Activated naive CD8-positive, alpha-beta T cell (primary cell): ENCODE measurements at regions not wholly inside any gene's neighbourhood (a gene's known extent, or its start where the extent isn't known, plus 50 kb on each side); places are given as distances from the start of the nearest gene placed in this dataset.

Source experiments
- H3K27ac Mint-ChIP-seq: one replicate; pipeline ENCODE4 v1.8.0; 2021; ENCODE audit warnings: mixed read lengths
- H3K27me3 Mint-ChIP-seq: one replicate; pipeline ENCODE4 v1.8.0; 2021; ENCODE audit warnings: mixed read lengths
- H3K36me3 Mint-ChIP-seq: one replicate; pipeline ENCODE4 v1.8.0; 2021; ENCODE audit warnings: mixed read lengths
- H3K4me1 Mint-ChIP-seq: one replicate; pipeline ENCODE4 v1.8.0; 2021; ENCODE audit warnings: low read depth, mixed read lengths
- H3K4me3 Mint-ChIP-seq: one replicate; pipeline ENCODE4 v1.8.0; 2021; ENCODE audit warnings: mild to moderate bottlenecking, mixed read lengths
- H3K9me3 Mint-ChIP-seq: one replicate; pipeline ENCODE4 v1.8.0; 2021; ENCODE audit warnings: low read depth, mixed read lengths

DNA sequence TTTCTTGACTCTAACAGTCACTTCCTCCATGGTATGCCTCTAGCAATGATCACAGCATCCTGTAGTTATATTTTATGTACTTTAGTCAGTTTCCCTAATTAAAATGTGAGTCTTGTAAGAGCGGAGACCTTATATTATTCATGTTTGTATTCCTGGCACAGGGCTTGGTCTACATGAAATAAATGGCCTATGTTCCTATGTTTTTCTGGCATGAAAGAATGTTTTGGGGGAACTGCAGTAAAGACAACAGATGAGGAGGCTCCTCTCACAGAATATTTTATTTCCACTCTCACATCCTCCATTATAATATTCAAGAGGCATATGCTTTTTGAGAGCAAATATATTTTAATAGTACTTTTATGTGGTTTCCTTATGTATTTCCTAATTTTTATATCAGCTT lies 429.8 kb upstream of the PDE3A start:
- Mint-ChIP-seq H3K4me3 (no peak overlapping the region), H3K4me1 (no peaks in the 10 kb centered on the region), H3K27me3 (peaks cover 2% of the 10 kb centered on the region), H3K9me3 (no peaks in the 10 kb centered on the region), H3K27ac (no peak overlapping the region), H3K36me3 (no peaks in the 10 kb centered on the region)

DNA sequence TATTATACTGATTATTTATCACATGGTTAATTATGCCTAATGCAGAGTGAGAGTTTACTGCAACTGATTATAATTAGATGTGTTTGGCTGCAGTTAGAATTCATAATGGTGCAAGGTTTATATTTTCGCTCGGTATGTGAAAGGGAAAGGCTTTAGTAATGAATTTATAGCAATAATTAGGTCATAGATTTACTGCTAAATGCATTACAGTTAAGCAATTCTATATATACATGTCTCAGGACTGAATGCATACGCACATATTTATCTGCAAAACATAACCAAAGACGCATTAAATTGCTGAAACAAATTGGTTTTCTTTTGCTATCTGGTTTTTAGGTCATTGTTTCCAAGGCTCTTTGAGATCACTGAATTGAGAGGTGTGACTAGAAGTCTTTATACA lies 428.1 kb upstream of the PDE3A start:
- Mint-ChIP-seq H3K9me3 (no peaks in the 10 kb centered on the region), H3K27ac (no peak overlapping the region), H3K4me3 (no peak overlapping the region), H3K27me3 (peaks cover 2% of the 10 kb centered on the region), H3K36me3 (no peaks in the 10 kb centered on the region), H3K4me1 (no peaks in the 10 kb centered on the region)

DNA sequence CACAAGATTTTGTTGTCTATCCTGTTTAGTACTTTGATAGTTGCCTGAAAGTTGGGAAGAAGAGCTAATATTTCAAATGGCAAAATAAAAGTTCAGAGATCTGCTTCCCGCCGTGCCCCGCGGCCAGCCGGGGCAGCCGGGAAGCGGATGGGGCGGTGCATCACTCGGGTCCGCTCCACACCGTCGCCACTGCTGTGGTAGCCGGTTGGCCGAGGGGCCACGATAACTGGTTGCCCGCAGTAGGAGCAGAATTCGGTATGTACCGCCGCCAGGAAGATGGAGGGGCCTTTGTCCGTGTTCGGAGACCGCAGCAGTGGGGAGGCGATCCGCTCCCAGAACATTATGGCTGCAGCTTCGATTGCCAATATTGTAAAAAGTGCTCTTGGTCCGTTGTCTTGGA lies 427.2 kb upstream of the PDE3A start:
- no peaks in the 10 kb centered on the region for H3K4me1 Mint-ChIP-seq
- H3K27me3 Mint-ChIP-seq: no peaks in the 10 kb centered on the region
- no peaks in the 10 kb centered on the region for H3K9me3 Mint-ChIP-seq
- no peaks in the 10 kb centered on the region for H3K36me3 Mint-ChIP-seq
- no peak overlapping the region for H3K27ac Mint-ChIP-seq
- no peak overlapping the region for H3K4me3 Mint-ChIP-seq

DNA sequence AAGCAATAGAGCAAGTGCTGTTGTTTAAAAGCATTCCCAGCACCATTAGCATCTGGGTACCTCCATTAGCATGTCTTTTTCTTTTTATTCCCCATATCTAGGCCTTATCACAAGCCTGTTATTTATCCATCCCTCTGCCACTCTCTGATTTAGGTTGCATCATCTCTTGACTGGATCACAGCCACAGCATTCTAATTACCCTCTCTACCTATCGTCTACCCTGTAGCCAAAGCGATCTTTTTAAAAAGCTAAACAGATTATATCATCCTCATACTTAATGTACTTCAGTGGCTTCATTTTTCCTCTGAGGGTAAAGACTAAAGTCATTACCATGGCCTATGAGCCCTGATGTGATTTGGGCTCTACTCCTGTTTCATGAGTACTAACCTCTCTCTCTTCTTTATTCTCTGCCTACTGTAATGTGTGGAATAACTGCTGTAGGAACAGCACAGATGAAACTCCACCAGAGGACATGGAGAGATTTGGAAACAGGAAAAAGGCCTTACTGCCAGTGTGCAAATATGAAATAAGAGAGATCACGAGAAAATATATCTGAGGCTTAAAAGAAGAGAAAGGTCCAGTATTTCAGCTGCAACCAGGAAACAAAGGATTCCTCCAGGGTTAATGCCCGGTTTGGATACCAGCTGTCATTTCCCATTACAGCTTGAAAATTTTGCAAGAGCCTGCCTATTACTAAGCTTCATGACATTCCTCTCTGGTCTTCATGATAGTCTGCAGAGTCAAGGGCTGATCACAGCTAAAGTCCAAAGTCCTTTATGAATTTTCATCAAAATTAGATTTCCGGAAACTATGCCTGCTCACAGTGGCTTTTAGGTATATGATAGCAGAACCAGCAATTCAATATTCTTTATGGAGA lies 422.5 kb upstream of the PDE3A start:
- Mint-ChIP-seq H3K36me3 (no peaks in the 10 kb centered on the region), H3K4me3 (no peak overlapping the region), H3K4me1 (no peaks in the 10 kb centered on the region), H3K27me3 (no peaks in the 10 kb centered on the region), H3K9me3 (peaks cover 10% of the 10 kb centered on the region), H3K27ac (no peak overlapping the region)

DNA sequence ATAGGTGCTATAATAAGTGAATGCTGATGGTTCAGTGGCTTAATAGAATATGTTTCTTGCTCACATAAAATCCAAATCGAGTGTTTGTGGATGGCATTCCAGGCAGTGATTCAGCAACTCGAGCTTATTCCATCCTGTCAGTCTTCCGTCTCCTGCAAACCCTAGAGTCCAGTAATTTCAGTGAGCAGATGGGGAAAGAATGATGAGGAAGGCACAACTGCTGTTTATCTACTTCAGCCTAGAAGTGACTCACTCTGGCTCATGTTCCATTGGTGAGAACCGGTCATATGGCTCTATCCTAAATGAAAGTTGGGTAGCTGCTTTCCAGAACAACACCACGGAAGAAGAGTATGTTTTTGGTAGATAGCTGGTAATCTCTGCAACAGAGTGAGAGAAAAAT lies 421.8 kb upstream of the PDE3A start:
- no peak overlapping the region for H3K27ac Mint-ChIP-seq
- no peaks in the 10 kb centered on the region for H3K27me3 Mint-ChIP-seq
- peaks cover 10% of the 10 kb centered on the region for H3K9me3 Mint-ChIP-seq
- no peaks in the 10 kb centered on the region for H3K36me3 Mint-ChIP-seq
- H3K4me1 Mint-ChIP-seq: no peaks in the 10 kb centered on the region
- H3K4me3 Mint-ChIP-seq: no peak overlapping the region

DNA sequence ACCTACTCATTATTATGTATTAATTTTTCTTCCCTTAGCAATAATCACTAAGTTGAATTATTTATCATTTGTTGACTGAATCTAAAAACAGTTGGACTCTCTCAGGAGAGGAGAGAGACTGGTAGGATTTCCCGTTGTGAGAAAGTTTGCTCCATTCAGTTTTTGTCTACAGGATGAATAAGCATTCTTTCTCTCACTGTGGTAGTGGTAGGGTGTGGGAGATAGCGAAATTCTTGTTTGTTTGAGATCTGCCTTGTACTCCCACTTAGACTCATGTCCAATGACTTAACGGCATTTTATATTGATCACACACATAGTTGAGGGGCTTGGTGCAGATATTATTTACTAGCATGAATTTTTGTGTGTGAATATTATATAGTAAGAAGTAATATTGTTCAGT lies 421.0 kb upstream of the PDE3A start:
- H3K9me3 Mint-ChIP-seq: peaks cover 10% of the 10 kb centered on the region
- no peaks in the 10 kb centered on the region for H3K36me3 Mint-ChIP-seq
- H3K27me3 Mint-ChIP-seq: no peaks in the 10 kb centered on the region
- H3K4me3 Mint-ChIP-seq: no peak overlapping the region
- H3K4me1 Mint-ChIP-seq: no peaks in the 10 kb centered on the region
- H3K27ac Mint-ChIP-seq: no peak overlapping the region

DNA sequence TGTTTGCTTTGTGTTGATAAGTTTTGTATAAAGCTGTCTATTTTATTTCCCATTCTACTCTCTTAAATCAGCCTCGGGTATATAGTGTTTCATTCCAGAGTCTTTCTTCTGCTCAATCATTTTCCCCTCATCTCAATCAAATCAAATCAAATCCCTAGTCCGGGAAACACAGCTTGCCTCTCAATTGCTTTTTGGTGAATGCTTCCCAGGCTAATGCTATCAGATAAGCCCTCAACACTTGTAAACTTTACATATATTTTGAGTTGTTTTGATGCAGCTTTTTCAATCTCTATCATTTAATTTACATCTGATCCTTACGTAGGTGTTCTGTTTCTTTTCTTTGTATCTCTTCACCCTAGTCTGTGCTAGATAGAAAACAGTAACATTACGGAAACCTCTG lies 416.7 kb upstream of the PDE3A start:
- H3K4me1 Mint-ChIP-seq: no peaks in the 10 kb centered on the region
- no peak overlapping the region for H3K4me3 Mint-ChIP-seq
- H3K27me3 Mint-ChIP-seq: no peaks in the 10 kb centered on the region
- no peak overlapping the region for H3K27ac Mint-ChIP-seq
- H3K36me3 Mint-ChIP-seq: no peaks in the 10 kb centered on the region
- H3K9me3 Mint-ChIP-seq: peaks cover 10% of the 10 kb centered on the region

DNA sequence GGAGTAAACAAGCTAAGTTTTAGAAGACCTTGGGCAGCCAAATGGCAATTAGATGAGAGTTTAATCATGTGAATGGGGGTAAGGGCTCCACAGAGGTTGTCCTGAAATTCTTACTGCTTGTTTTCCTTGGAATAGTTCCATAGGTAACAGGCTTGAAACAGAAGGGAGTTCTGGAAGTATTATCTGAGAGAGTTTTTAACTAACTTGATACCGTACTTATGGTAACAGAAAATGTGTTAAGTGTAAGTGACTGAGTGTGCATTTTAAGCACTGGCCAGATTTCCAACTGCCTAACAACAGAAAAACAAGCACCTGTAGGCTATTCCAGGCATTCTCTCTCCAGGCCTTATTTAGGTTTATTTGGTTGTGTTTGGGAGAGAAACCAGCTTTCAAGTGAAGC lies 414.6 kb upstream of the PDE3A start:
- H3K36me3 Mint-ChIP-seq: no peaks in the 10 kb centered on the region
- H3K27me3 Mint-ChIP-seq: no peaks in the 10 kb centered on the region
- peaks cover 8% of the 10 kb centered on the region for H3K9me3 Mint-ChIP-seq
- H3K4me3 Mint-ChIP-seq: no peak overlapping the region
- H3K27ac Mint-ChIP-seq: no peak overlapping the region
- no peaks in the 10 kb centered on the region for H3K4me1 Mint-ChIP-seq

DNA sequence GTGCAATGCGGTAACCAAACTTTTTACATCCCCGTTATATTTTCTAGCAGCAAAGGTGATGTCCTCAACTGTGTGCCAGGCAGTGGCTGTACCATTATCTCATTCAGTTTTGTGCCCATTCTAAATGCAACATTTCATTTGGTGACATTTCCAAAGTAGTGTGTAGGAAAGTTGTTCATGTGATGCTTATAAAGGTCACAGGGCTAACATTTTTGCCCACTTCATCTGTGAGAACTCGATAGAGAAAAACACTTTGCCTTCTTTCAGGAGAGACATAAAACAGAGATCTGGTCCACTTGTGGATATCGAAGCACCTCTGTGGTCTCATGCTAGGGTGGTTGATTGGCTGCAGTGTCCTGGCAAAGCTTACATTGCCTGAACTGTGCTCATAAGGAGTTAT lies 414.2 kb upstream of the PDE3A start:
- Mint-ChIP-seq H3K4me3 (no peak overlapping the region), H3K4me1 (no peaks in the 10 kb centered on the region), H3K36me3 (no peaks in the 10 kb centered on the region), H3K9me3 (peaks cover 5% of the 10 kb centered on the region), H3K27ac (no peak overlapping the region), H3K27me3 (no peaks in the 10 kb centered on the region)

DNA sequence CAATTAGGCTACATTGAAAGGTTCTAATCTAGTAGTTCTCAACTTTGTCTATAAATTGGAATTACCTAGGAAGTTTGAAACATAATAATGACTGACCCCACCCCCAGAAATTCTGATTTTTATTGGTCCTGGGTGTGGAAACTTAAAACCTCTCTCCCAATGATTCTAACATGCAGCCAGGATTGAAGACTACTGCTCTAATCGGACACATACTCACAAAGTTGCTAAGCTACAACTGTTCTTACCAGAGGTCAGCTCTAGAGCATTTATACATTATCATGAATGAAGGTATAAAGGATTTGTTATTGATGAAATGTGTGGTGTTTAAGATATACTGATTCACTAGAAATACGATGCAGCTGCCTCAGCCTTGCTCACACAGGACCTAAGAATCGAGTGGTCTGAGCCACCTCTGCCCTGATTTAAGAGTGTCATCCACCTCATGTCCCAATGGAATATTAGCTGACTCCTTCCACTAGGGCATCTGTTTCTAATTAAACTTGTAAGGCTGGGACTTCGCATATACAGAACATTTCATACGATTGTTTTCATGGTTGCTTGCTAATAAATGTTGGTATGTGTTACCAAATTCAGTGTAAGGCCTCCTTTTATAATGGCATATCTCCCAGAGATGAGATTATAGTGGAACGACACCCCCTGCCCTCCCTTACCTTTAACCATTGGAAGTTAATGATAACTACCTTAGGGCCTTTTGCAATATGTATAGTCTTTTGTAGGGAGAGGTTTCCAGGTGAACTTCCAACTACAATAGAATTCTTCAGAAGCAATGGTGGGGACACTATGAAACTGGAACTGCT lies 410.8 kb upstream of the PDE3A start:
- Mint-ChIP-seq H3K36me3 (no peaks in the 10 kb centered on the region), H3K9me3 (no peaks in the 10 kb centered on the region), H3K27me3 (no peaks in the 10 kb centered on the region), H3K27ac (no peak overlapping the region), H3K4me3 (no peak overlapping the region), H3K4me1 (no peaks in the 10 kb centered on the region)

DNA sequence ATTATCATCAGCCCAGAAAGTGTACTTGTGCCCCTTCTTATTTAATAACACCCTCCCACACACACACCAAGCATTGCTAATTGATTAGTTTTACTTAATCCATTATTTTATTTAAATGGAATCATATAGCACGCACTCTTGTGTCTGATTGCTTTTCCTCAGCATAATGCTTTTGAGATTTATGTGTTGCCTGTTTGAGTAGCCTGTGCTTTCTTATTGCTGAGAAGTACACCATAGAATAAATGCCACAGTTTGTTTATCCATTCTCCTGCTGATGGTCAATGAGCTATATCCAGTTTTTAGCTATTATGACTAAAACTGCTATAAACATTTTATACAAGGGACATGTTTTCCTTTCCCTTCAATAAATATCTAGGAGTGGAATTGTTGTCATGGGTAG lies 409.9 kb upstream of the PDE3A start:
- Mint-ChIP-seq H3K4me3 (no peak overlapping the region), H3K36me3 (no peaks in the 10 kb centered on the region), H3K27ac (no peak overlapping the region), H3K9me3 (no peaks in the 10 kb centered on the region), H3K27me3 (no peaks in the 10 kb centered on the region), H3K4me1 (no peaks in the 10 kb centered on the region)

DNA sequence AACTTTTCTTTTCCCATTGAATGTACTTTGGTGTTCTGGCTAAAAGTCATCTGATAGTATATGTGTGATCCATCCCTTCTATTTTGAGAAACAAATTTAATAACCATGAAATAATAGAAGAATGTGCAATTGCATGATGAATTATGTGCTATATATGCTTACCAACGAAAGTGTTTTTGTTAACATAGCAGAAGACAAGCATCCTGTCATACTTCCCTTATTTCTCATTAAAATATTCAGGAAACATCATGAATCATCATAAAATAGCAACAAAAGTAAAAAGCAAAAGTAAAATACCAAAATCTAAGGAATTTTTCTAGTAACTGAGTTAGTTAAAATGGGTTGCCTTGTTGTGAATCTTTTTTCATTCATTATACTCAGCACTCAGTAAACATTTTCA lies 409.0 kb upstream of the PDE3A start:
- Mint-ChIP-seq H3K9me3 (no peaks in the 10 kb centered on the region), H3K4me3 (no peak overlapping the region), H3K27ac (no peak overlapping the region), H3K36me3 (no peaks in the 10 kb centered on the region), H3K27me3 (no peaks in the 10 kb centered on the region), H3K4me1 (no peaks in the 10 kb centered on the region)

DNA sequence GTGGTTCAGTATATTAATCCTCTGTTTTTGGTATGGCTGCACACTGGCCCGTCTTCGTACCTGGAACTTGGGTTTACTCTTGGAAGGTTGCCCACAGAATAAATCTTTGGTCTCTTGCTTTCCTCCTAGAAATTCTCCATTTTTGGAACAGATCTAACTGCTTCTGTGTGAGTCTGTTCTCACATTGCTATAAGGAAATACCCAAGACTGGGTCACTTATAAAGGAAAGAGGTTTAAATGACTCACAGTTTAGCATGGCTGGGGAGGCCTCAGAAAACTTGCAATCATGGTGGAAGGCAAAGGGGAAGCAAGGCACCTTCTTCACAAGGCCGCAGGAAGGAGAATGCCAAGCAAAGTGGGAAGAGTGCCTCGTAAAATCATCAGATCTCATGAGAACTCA lies 407.8 kb upstream of the PDE3A start:
- Mint-ChIP-seq H3K36me3 (no peaks in the 10 kb centered on the region), H3K4me3 (no peak overlapping the region), H3K27me3 (no peaks in the 10 kb centered on the region), H3K4me1 (no peaks in the 10 kb centered on the region), H3K9me3 (no peaks in the 10 kb centered on the region), H3K27ac (no peak overlapping the region)

DNA sequence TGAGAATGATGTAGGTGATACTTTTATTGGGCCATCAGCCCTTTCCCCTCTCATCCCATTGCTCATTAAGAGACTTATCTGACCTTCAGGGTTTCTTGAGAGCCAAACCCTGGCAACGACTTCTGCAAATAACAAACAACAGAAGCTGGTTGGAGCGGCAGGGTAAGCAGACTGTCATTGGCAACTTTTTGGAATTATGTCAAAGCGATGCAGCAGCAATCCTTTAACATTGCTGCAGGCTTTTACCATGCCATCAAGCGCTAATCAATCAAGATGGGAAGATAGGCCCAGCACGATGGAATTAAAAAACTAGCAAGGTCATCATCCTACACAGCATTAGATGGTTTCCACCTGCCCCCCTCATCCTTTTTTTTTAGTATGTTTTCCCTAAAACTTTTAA lies 406.1 kb upstream of the PDE3A start:
- H3K27ac Mint-ChIP-seq: no peak overlapping the region
- H3K9me3 Mint-ChIP-seq: peaks cover 3% of the 10 kb centered on the region
- no peaks in the 10 kb centered on the region for H3K36me3 Mint-ChIP-seq
- H3K4me1 Mint-ChIP-seq: no peaks in the 10 kb centered on the region
- no peaks in the 10 kb centered on the region for H3K27me3 Mint-ChIP-seq
- no peak overlapping the region for H3K4me3 Mint-ChIP-seq

DNA sequence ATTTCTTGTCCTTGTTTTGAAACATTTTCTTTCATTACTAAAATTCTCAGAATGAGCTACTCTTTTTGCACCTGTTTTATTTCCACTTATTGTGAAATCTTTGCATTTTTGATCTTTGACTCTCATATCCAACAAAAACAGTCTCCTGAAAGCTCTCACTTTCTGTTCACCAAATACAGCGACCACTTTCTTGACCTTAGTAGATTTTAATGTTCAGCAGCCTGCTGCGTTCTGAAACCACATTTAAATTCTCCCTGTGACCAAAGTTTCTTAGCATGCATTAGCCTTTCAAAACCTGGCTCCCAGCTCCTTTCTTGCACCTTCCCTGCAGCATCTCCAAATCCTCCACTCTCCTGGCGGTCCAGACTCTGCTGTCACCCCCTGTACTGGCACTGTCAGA lies 404.4 kb upstream of the PDE3A start:
- peaks cover 3% of the 10 kb centered on the region for H3K9me3 Mint-ChIP-seq
- H3K27me3 Mint-ChIP-seq: no peaks in the 10 kb centered on the region
- H3K36me3 Mint-ChIP-seq: no peaks in the 10 kb centered on the region
- H3K4me1 Mint-ChIP-seq: no peaks in the 10 kb centered on the region
- H3K4me3 Mint-ChIP-seq: no peak overlapping the region
- H3K27ac Mint-ChIP-seq: no peak overlapping the region
